SK-N-SH treated with all-trans-retinoic acid at 6 μM for 48 hours (cell line): ENCODE measurements at regions not wholly inside any gene's neighbourhood (a gene's known extent, or its start where the extent isn't known, plus 50 kb on each side); places are given as distances from the start of the nearest gene placed in this dataset.

Experiments
- ATAC-seq: fragments of 200-7000 bp; cut with Tn5 transposase; 3 replicates; pipeline ENCODE4 v1.9.1; 2020; ENCODE audit warnings: mild to moderate bottlenecking, moderate library complexity
- ARNTL ChIP-seq: fragments of 450-650 bp; formaldehyde crosslinking; IDR thresholded peaks from 2 replicates; pipeline ENCODE4 v1.5.0; 2020; ENCODE audit warnings: low read depth, mild to moderate bottlenecking, moderate library complexity, borderline replicate concordance
- BACH2 ChIP-seq: fragments of 250-450 bp; sonication (Bioruptor Pico); IDR thresholded peaks from 2 replicates; pipeline ENCODE4 v1.9.0; 2021; ENCODE audit warnings: mild to moderate bottlenecking, borderline replicate concordance
- CREB5 ChIP-seq: fragments of 250-450 bp; sonication (Bioruptor Pico); IDR thresholded peaks from 2 replicates; pipeline ENCODE4 v1.5.1; 2020; ENCODE audit warnings: low read depth, mild to moderate bottlenecking, moderate library complexity
- GLIS3 ChIP-seq: fragments of 250-450 bp; sonication (Bioruptor Pico); IDR thresholded peaks from 2 replicates; pipeline ENCODE4 v1.5.0; 2020; ENCODE audit warnings: mild to moderate bottlenecking, moderate library complexity
- ISL1 ChIP-seq: fragments of 250-450 bp; sonication (Bioruptor Pico); IDR thresholded peaks from 2 replicates; pipeline ENCODE4 v2.1.2; 2022; ENCODE audit warnings: mild to moderate bottlenecking, moderate library complexity
- OSR1 ChIP-seq: fragments of 250-450 bp; sonication (Bioruptor Pico); IDR thresholded peaks from 2 replicates; pipeline ENCODE4 v1.8.0; 2022; ENCODE audit warnings: moderate library complexity, mild to moderate bottlenecking, inconsistent platforms
- PPARA ChIP-seq: fragments of 250-450 bp; sonication (Bioruptor Pico); IDR thresholded peaks from 2 replicates; pipeline ENCODE4 v1.5.0; 2020; ENCODE audit warnings: mild to moderate bottlenecking, borderline replicate concordance
- RARB ChIP-seq: fragments of 250-450 bp; sonication (Bioruptor Pico); IDR thresholded peaks from 2 replicates; pipeline ENCODE4 v1.8.0; 2021; ENCODE audit warnings: mild to moderate bottlenecking, moderate library complexity
- SNAI2 ChIP-seq: fragments of 250-450 bp; sonication (Bioruptor Pico); IDR thresholded peaks from 2 replicates; pipeline ENCODE4 v1.5.0; 2020; ENCODE audit warnings: mild to moderate bottlenecking, moderate library complexity
- TCF4 ChIP-seq: fragments of 250-450 bp; sonication (Bioruptor Pico); IDR thresholded peaks from 2 replicates; pipeline ENCODE4 v1.8.0; 2021; ENCODE audit warnings: mild to moderate bottlenecking, moderate library complexity, borderline replicate concordance
- TOX ChIP-seq: fragments of 250-450 bp; sonication (Bioruptor Pico); IDR thresholded peaks from 2 replicates; pipeline ENCODE4 v1.8.0; 2021; ENCODE audit warnings: mild to moderate bottlenecking, moderate library complexity, borderline replicate concordance
- TSHZ2 ChIP-seq: fragments of 250-450 bp; sonication (Bioruptor Pico); IDR thresholded peaks from 2 replicates; pipeline ENCODE4 v1.5.0; 2020; ENCODE audit warnings: mild to moderate bottlenecking, moderate library complexity
- ZC3H10 ChIP-seq: fragments of 250-450 bp; sonication (Bioruptor Pico); IDR thresholded peaks from 2 replicates; pipeline ENCODE4 v1.5.1; 2021; ENCODE audit warnings: mild to moderate bottlenecking, moderate library complexity
- ZFP3 ChIP-seq: fragments of 250-450 bp; sonication (Bioruptor Pico); IDR thresholded peaks from 2 replicates; pipeline ENCODE4 v1.5.0; 2020; ENCODE audit warnings: mild to moderate bottlenecking, moderate library complexity
- ZNF70 ChIP-seq: fragments of 450-650 bp; formaldehyde crosslinking; IDR thresholded peaks from 2 replicates; pipeline ENCODE4 v1.5.0; 2020; ENCODE audit warnings: mild to moderate bottlenecking, moderate library complexity
- ZNF8 ChIP-seq: fragments of 450-650 bp; formaldehyde crosslinking; IDR thresholded peaks from 2 replicates; pipeline ENCODE4 v1.5.0; 2020; ENCODE audit warnings: mild to moderate bottlenecking, moderate library complexity
- TF ChIP-seq, protein P1 (sequence below): fragments of 250-450 bp; sonication (Bioruptor Pico); IDR thresholded peaks from 2 replicates; pipeline ENCODE4 v1.8.0; 2021; ENCODE audit warnings: low read depth, mild to moderate bottlenecking, moderate library complexity, borderline replicate concordance

DNA sequence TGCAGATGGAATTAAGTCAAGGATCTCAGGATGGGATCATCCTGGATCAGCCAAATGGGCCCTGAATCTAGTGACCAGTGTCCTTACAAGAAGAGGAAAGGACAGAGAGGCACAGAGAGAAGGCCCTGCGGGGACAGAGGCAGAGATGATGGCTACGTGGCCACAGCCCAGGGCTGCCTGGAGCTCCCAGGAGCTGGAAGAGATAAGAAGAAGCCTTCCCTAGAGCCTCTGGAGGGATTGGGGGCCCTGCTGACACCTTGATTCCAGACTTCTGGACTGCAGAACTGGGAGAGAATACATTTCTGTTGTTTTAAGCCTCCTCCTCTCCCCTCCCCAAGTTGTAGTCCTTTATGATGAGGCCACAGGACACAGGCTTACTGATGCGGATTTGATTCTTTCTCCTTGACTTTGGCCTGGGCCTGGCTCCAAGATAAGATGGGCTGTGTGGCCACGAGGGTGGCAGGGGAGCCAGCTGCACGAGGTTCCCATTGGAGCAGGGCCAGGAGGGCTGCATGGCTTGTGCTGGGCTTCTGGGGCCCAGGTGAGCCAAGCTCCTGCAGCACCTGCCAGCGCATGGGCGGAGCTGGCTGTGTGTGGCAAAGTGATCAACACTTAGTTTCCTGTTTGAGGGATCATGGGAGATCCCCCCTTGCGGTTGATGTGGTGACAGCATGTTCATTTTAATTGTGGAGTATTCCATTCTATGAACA lies 146.1 kb downstream of the IRF8 start:
- TF ChIP-seq SNAI2 (no peak), OSR1 (no peak), ZFP3 (CRISPR knock-in tag) (no peak), TSHZ2 (CRISPR knock-in tag) (no peak), ZC3H10 (CRISPR knock-in tag) (no peak)
- no peak for ATAC-seq

GRCh38 chr16:86045591-86045971 lies 146.6 kb downstream of the IRF8 start:
- no peak for TF ChIP-seq ZNF8
- no peak for TF ChIP-seq TSHZ2 (CRISPR knock-in tag)
- no peak for TF ChIP-seq CREB5 (CRISPR knock-in tag)
- no peak for TF ChIP-seq TOX (CRISPR knock-in tag)
- no peak for TF ChIP-seq ISL1 (CRISPR knock-in tag)
- TF ChIP-seq, all 23 proteins: peak for 0
- no peak for ATAC-seq

GRCh38 chr16:86046026-86046425 lies 147.1 kb downstream of the IRF8 start:
- no peak for ATAC-seq
- TF ChIP-seq ZC3H10 (CRISPR knock-in tag) (no peak), BACH2 (no peak), ZNF70 (CRISPR knock-in tag) (no peak), GLIS3 (CRISPR knock-in tag) (no peak), TOX (CRISPR knock-in tag) (no peak)

- TF ChIP-seq, protein P1, sequence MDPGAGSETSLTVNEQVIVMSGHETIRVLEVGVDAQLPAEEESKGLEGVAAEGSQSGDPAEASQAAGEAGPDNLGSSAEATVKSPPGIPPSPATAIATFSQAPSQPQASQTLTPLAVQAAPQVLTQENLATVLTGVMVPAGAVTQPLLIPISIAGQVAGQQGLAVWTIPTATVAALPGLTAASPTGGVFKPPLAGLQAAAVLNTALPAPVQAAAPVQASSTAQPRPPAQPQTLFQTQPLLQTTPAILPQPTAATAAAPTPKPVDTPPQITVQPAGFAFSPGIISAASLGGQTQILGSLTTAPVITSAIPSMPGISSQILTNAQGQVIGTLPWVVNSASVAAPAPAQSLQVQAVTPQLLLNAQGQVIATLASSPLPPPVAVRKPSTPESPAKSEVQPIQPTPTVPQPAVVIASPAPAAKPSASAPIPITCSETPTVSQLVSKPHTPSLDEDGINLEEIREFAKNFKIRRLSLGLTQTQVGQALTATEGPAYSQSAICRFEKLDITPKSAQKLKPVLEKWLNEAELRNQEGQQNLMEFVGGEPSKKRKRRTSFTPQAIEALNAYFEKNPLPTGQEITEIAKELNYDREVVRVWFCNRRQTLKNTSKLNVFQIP (CRISPR knock-in tag), result no peak
- TF ChIP-seq CREB5 (CRISPR knock-in tag) (no peak), RARB (no peak), OSR1 (no peak), SNAI2 (no peak), TSHZ2 (CRISPR knock-in tag) (no peak), ZNF8 (no peak), TOX (CRISPR knock-in tag) (no peak), ISL1 (CRISPR knock-in tag) (no peak), TCF4 (CRISPR knock-in tag) (no peak), GLIS3 (CRISPR knock-in tag) (no peak), PPARA (CRISPR knock-in tag) (no peak), ARNTL (CRISPR knock-in tag) (no peak), ZNF70 (CRISPR knock-in tag) (no peak)
- no peak for ATAC-seq
Observed at GRCh38 chr16:86046667-86047270, 147.8 kb downstream of the IRF8 start.
